ENCODE measurements at regions not wholly inside any gene's neighbourhood (a gene's known extent, or its start where the extent isn't known, plus 50 kb on each side); places are given as distances from the start of the nearest gene placed in this dataset.

DNA sequence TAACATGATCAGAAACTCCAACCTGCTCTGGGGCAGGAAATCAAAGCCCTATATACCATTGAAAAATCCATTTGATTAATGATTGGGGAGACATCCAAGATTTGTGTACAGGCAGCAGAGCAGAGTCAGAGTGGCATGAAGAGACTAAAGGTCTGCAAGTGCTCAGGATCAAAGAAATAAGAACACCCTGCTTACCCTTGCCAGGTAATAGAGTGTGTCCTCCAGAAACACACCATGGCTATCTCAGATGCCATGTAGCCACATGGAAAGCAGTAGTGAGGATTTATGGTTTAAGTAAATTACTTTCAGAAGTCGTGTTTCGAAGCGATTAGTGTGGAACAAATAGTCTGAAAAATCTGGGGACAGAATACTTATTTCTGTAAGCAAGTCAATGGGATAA lies 592.9 kb downstream of the SUCLG1 start:
- no peak overlapping the region for H3K27ac ChIP-seq (ENCODE audit: low read length)
- H3K27me3 ChIP-seq (ENCODE audit: low read length), result no peaks in the 10 kb centered on the region
- H3K79me2 ChIP-seq (ENCODE audit: low read length), result no peaks in the 10 kb centered on the region
- H3K9me3 ChIP-seq (ENCODE audit: low read length), result no peaks in the 10 kb centered on the region
- H3K9ac ChIP-seq (ENCODE audit: low read length), result no peak overlapping the region
- H2AFZ ChIP-seq (ENCODE audit: low read length), result no peak overlapping the region
- H3F3A ChIP-seq (ENCODE audit: low read length, unreplicated experiment), result no peaks in the 10 kb centered on the region
- intact Hi-C loops (cut with micrococcal nuclease), result no loop called here
- no peaks in the 10 kb centered on the region for H3K4me1 ChIP-seq (ENCODE audit: insufficient read depth, low read length)
- no peaks in the 10 kb centered on the region for H3K9me2 ChIP-seq (replicated peaks; ENCODE audit: low read length)
- CTCF ChIA-PET, result no interaction called here
- H3K4me3 ChIP-seq (ENCODE audit: low read length), result no peak overlapping the region
- POLR2A ChIA-PET (ENCODE audit: unreplicated experiment), result no interaction called here
- no peaks in the 10 kb centered on the region for H4K20me1 ChIP-seq (ENCODE audit: low read length)
- no TSS peak for BruUV-seq (replicated peaks)
- ATAC-seq (no peak), DNase-seq (no peak)
- TF ChIP-seq, protein P1, sequence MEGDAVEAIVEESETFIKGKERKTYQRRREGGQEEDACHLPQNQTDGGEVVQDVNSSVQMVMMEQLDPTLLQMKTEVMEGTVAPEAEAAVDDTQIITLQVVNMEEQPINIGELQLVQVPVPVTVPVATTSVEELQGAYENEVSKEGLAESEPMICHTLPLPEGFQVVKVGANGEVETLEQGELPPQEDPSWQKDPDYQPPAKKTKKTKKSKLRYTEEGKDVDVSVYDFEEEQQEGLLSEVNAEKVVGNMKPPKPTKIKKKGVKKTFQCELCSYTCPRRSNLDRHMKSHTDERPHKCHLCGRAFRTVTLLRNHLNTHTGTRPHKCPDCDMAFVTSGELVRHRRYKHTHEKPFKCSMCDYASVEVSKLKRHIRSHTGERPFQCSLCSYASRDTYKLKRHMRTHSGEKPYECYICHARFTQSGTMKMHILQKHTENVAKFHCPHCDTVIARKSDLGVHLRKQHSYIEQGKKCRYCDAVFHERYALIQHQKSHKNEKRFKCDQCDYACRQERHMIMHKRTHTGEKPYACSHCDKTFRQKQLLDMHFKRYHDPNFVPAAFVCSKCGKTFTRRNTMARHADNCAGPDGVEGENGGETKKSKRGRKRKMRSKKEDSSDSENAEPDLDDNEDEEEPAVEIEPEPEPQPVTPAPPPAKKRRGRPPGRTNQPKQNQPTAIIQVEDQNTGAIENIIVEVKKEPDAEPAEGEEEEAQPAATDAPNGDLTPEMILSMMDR (conservative IDR thresholded peaks at IDR 0.05; ENCODE audit: low read depth, low read length), result no peak
- TF ChIP-seq EZH2phosphoT487 (IDR thresholded peaks at IDR 0.05; ENCODE audit: borderline replicate concordance, low read length) (no peak), EZH2 (IDR thresholded peaks at IDR 0.05; ENCODE audit: low read length, unreplicated experiment) (no peak)
- H3K36me3 ChIP-seq (ENCODE audit: low read depth, low read length), result no peaks in the 10 kb centered on the region
- no peak overlapping the region for H3K4me2 ChIP-seq (ENCODE audit: low read length)

DNA sequence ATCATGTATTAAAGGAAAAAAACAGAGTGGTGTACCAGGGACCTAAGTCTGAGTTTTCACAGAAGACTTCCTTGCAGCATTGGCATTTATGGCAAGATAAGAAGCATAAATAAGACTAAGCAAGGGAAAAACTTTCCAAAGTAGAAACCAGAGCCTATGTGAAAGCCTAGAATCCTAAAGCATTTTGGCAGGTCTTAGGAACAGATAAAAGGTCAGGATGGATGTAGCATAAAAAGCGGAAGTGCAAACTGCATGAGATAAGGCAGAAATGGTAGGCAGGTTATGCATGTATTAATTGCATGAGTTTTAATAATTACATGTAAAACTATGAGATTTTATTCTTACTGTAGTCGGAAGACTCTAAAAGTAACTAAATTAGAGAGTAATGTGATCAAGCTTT lies 596.5 kb downstream of the SUCLG1 start:
- H3K79me2 ChIP-seq (ENCODE audit: low read length), result no peaks in the 10 kb centered on the region
- BruUV-seq (replicated peaks), result no TSS peak

DNA sequence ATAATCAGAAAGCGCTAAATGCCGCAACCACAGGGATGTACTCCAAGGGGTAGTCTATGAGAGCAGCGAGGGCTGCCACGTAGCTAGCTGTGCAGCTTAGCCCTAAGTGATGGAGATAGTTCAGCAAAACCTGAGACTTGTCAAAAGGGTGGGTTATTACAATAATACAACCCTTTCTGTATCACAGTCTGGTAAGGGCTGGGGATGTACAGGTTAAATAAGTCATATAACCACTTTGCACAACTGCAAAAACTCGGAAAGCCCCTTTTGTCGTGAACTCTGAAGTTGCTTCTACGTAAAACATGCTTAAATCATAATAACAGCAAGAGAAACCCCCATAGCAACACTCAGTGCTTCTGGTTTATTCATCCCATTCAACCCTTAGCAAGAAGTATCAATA lies 598.8 kb downstream of the SUCLG1 start:
- CTCF ChIA-PET, result no interaction called here
- Histone ChIP-seq H3K79me2 (ENCODE audit: low read length) (no peaks in the 10 kb centered on the region), H3K4me2 (ENCODE audit: low read length) (no peak overlapping the region), H3K9me3 (ENCODE audit: low read length) (no peaks in the 10 kb centered on the region), H2AFZ (ENCODE audit: low read length) (no peak overlapping the region), H3K4me1 (ENCODE audit: insufficient read depth, low read length) (no peaks in the 10 kb centered on the region), H3F3A (ENCODE audit: low read length, unreplicated experiment) (no peaks in the 10 kb centered on the region), H3K4me3 (ENCODE audit: low read length) (no peak overlapping the region), H4K20me1 (ENCODE audit: low read length) (no peaks in the 10 kb centered on the region), H3K27ac (ENCODE audit: low read length) (no peak overlapping the region), H3K9me2 (replicated peaks; ENCODE audit: low read length) (no peaks in the 10 kb centered on the region; the same call in 1 of the 2 replicates), H3K36me3 (ENCODE audit: low read depth, low read length) (no peaks in the 10 kb centered on the region), H3K27me3 (ENCODE audit: low read length) (no peaks in the 10 kb centered on the region), H3K9ac (ENCODE audit: low read length) (no peak overlapping the region)
- intact Hi-C loops (cut with micrococcal nuclease), result no loop called here
- TF ChIP-seq, protein P1 (conservative IDR thresholded peaks at IDR 0.05; ENCODE audit: low read depth, low read length), result no peak
- TF ChIP-seq EZH2 (IDR thresholded peaks at IDR 0.05; ENCODE audit: low read length, unreplicated experiment), result no peak
- no peak for TF ChIP-seq EZH2phosphoT487 (IDR thresholded peaks at IDR 0.05; ENCODE audit: borderline replicate concordance, low read length)
- ATAC-seq (no peak), DNase-seq (no peak)
- POLR2A ChIA-PET (ENCODE audit: unreplicated experiment), result no interaction called here
- BruUV-seq (replicated peaks), result no TSS peak

More for the DNA sequence above, 596.5 kb downstream of the SUCLG1 start:
- Histone ChIP-seq H4K20me1 (ENCODE audit: low read length) (no peaks in the 10 kb centered on the region), H3K9me3 (ENCODE audit: low read length) (no peaks in the 10 kb centered on the region), H2AFZ (ENCODE audit: low read length) (no peak overlapping the region), H3K4me2 (ENCODE audit: low read length) (no peak overlapping the region), H3K27ac (ENCODE audit: low read length) (no peak overlapping the region), H3K27me3 (ENCODE audit: low read length) (no peaks in the 10 kb centered on the region), H3K36me3 (ENCODE audit: low read depth, low read length) (no peaks in the 10 kb centered on the region), H3F3A (ENCODE audit: low read length, unreplicated experiment) (no peaks in the 10 kb centered on the region), H3K4me3 (ENCODE audit: low read length) (no peak overlapping the region), H3K9me2 (replicated peaks; ENCODE audit: low read length) (no peaks in the 10 kb centered on the region), H3K4me1 (ENCODE audit: insufficient read depth, low read length) (no peaks in the 10 kb centered on the region), H3K9ac (ENCODE audit: low read length) (no peak overlapping the region)
- DNase-seq (no peak), ATAC-seq (no peak)
- ChIA-PET CTCF (no interaction called here), POLR2A (ENCODE audit: unreplicated experiment) (no interaction called here)
- TF ChIP-seq EZH2 (IDR thresholded peaks at IDR 0.05; ENCODE audit: low read length, unreplicated experiment) (no peak), EZH2phosphoT487 (IDR thresholded peaks at IDR 0.05; ENCODE audit: borderline replicate concordance, low read length) (no peak)
- TF ChIP-seq, protein P1 (conservative IDR thresholded peaks at IDR 0.05; ENCODE audit: low read depth, low read length), result no peak
- intact Hi-C loops (cut with micrococcal nuclease), result no loop called here
